Uterus (tissue), 3 donors: ENCODE measurements at regions not wholly inside any gene's neighbourhood (a gene's known extent, or its start where the extent isn't known, plus 50 kb on each side); places are given as distances from the start of the nearest gene placed in this dataset.

ENCODE experiments used
- DNase-seq, 2 donors: peaks; one replicate each; pipeline ENCODE4 v3.0.0-alpha.2; 2019 to 2020
- H3K27ac ChIP-seq, 2 donors: fragments of 200-600 bp; sonication (generic); 1 replicate in 1 of 2; 2 replicates in 1 of 2; pipeline ENCODE4 v1.5.1; 2016 to 2018
- H3K27me3 ChIP-seq, 2 donors: fragments of 200-600 bp; sonication (generic); one replicate each; pipeline ENCODE4 v1.5.1; 2018 to 2019; ENCODE audit warnings: control low read depth in 1 of 2
- H3K36me3 ChIP-seq, 2 donors: fragments of 200-600 bp; sonication (generic); one replicate each; pipeline ENCODE4 v1.5.1; 2019; ENCODE audit warnings: control low read depth in 1 of 2
- H3K4me1 ChIP-seq, 2 donors: fragments of 200-600 bp; sonication (generic); one replicate each; pipeline ENCODE4 v1.5.1; 2018 to 2019; ENCODE audit warnings: control low read depth in 1 of 2
- H3K4me3 ChIP-seq, 2 donors: fragments of 200-600 bp; sonication (generic); 1 replicate in 1 of 2; 2 replicates in 1 of 2; pipeline ENCODE4 v1.5.1; 2018 to 2019; ENCODE audit warnings: mild to moderate bottlenecking in 1 of 2
- H3K9me3 ChIP-seq, 2 donors: fragments of 200-600 bp; sonication (generic); one replicate each; pipeline ENCODE4 v1.5.1; 2019; ENCODE audit warnings: control low read depth in 1 of 2
- POLR2A ChIP-seq, 2 donors: fragments of 450-650 bp; IDR thresholded peaks; one replicate each; pipeline ENCODE4 v1.6.1; 2016; ENCODE audit warnings: antibody characterized with exemption in 2 of 2, mild to moderate bottlenecking in 1 of 2, moderate library complexity in 1 of 2
- intact Hi-C: fragments of 100-400 bp; cut with DNase I; formaldehyde crosslinking; loops from one replicate; pipeline ENCODE4 v1.15.1; 2023; ENCODE audit warnings: low total_unique reads
- TF ChIP-seq, protein P1 (sequence below), 4 experiments: fragments of 200-600 bp in 2 of 4; fragments of 450-650 bp in 2 of 4; sonication (generic) in 2 of 4; IDR thresholded peaks; one replicate each; pipeline ENCODE4 v1.5.1; 2016 to 2019; ENCODE audit warnings: antibody characterized with exemption in 4 of 4, mild to moderate bottlenecking in 2 of 4, moderate library complexity in 1 of 4
- donor health status: DM: yes; HTN: yes; CAD: no.

- Histone ChIP-seq H3K4me1 (no peaks in the 10 kb centered on the region), H3K9me3 (no peaks in the 10 kb centered on the region), H3K27me3 (no peaks in the 10 kb centered on the region), H3K36me3 (no peaks in the 10 kb centered on the region), H3K4me3 (no peak overlapping the region), H3K27ac (no peak overlapping the region)
- intact Hi-C loops, result no loop called here
- TF ChIP-seq POLR2A (IDR thresholded peaks at IDR 0.05), result no peak
- TF ChIP-seq, protein P1, sequence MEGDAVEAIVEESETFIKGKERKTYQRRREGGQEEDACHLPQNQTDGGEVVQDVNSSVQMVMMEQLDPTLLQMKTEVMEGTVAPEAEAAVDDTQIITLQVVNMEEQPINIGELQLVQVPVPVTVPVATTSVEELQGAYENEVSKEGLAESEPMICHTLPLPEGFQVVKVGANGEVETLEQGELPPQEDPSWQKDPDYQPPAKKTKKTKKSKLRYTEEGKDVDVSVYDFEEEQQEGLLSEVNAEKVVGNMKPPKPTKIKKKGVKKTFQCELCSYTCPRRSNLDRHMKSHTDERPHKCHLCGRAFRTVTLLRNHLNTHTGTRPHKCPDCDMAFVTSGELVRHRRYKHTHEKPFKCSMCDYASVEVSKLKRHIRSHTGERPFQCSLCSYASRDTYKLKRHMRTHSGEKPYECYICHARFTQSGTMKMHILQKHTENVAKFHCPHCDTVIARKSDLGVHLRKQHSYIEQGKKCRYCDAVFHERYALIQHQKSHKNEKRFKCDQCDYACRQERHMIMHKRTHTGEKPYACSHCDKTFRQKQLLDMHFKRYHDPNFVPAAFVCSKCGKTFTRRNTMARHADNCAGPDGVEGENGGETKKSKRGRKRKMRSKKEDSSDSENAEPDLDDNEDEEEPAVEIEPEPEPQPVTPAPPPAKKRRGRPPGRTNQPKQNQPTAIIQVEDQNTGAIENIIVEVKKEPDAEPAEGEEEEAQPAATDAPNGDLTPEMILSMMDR (IDR thresholded peaks at IDR 0.05), result peak; percentile 40 to 70 (median 64)
- peak; percentile 50 to 51 for DNase-seq
Observed at GRCh38 chr7:28272461-28272877, 91.9 kb upstream of the JAZF1 start.

- intact Hi-C loops, result no loop called here
- H3K27ac ChIP-seq, result no peak overlapping the region
- no peaks in the 10 kb centered on the region for H3K9me3 ChIP-seq
- H3K36me3 ChIP-seq, result no peaks in the 10 kb centered on the region
- H3K27me3 ChIP-seq, result no peaks in the 10 kb centered on the region
- no peaks in the 10 kb centered on the region for H3K4me1 ChIP-seq
- no peak for TF ChIP-seq POLR2A (IDR thresholded peaks at IDR 0.05)
- TF ChIP-seq, protein P1 (IDR thresholded peaks at IDR 0.05), result no peak
- DNase-seq, result no peak
- no peak overlapping the region for H3K4me3 ChIP-seq
Observed at GRCh38 chr7:28276298-28276697, 95.7 kb upstream of the JAZF1 start.

- no peak overlapping the region for H3K4me3 ChIP-seq
- no peaks in the 10 kb centered on the region for H3K9me3 ChIP-seq
- no peak overlapping the region for H3K27ac ChIP-seq
- TF ChIP-seq POLR2A (IDR thresholded peaks at IDR 0.05), result no peak
- TF ChIP-seq, protein P1 (IDR thresholded peaks at IDR 0.05), result no peak
- no peaks in the 10 kb centered on the region for H3K27me3 ChIP-seq
- H3K36me3 ChIP-seq, result no peaks in the 10 kb centered on the region
- intact Hi-C loops, result no loop called here
- H3K4me1 ChIP-seq, result no peaks in the 10 kb centered on the region
- no peak for DNase-seq
Observed at GRCh38 chr7:28277364-28277763, 96.8 kb upstream of the JAZF1 start.

DNA sequence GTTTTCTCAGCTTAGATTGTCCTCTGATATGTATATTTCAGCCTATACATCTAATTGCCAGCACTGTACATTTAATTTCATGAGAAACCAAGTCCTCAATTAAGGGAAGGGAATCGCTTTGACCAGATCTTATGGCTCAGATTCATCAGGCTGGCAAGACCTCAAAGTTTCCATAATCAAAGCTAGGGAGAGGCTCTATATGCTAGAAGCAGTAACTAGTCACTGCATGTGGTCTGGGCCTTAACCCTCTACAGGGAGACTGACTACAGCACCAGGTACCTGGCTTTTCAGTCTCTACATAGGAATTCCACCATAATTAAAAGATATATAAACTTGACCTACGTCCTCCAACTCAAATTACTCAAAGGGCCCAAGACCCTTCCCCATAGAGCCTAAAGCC, 97.4 kb upstream of the JAZF1 start:
- no peak for DNase-seq
- H3K9me3 ChIP-seq, result no peaks in the 10 kb centered on the region
- TF ChIP-seq POLR2A (IDR thresholded peaks at IDR 0.05), result no peak
- TF ChIP-seq, protein P1 (IDR thresholded peaks at IDR 0.05), result no peak
- no peaks in the 10 kb centered on the region for H3K36me3 ChIP-seq
- H3K4me1 ChIP-seq, result no peaks in the 10 kb centered on the region
- intact Hi-C loops, result no loop called here
- no peaks in the 10 kb centered on the region for H3K27me3 ChIP-seq
- no peak overlapping the region for H3K4me3 ChIP-seq
- no peak overlapping the region for H3K27ac ChIP-seq

DNA sequence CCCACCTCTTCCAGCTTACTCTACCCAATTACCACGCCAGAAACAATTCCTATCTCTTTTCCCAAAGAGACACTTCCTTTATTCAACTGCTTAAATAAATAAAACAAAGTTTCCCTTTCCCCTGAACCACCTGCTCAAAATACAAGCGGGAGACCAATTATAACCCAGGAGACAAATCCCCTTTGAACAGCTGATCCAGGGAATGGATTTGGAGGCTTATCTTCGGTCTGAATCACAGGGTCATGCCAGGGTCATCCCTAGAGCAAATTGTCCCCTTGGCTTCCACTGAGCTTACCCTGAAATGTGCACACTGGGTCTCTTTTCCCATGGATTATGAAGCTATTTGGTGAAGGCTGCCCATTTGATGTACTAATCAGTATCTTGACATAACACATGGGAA, 99.9 kb upstream of the JAZF1 start:
- H3K27ac ChIP-seq, result no peak overlapping the region
- H3K4me3 ChIP-seq, result no peak overlapping the region
- TF ChIP-seq, protein P1 (IDR thresholded peaks at IDR 0.05), result no peak
- no peak for TF ChIP-seq POLR2A (IDR thresholded peaks at IDR 0.05)
- no peak for DNase-seq
- no peaks in the 10 kb centered on the region for H3K9me3 ChIP-seq
- H3K36me3 ChIP-seq, result no peaks in the 10 kb centered on the region
- no peaks in the 10 kb centered on the region for H3K27me3 ChIP-seq
- intact Hi-C loops, result no loop called here
- no peaks in the 10 kb centered on the region for H3K4me1 ChIP-seq
